Liver (tissue), 8 donors: ENCODE measurements at regions not wholly inside any gene's neighbourhood (a gene's known extent, or its start where the extent isn't known, plus 50 kb on each side); places are given as distances from the start of the nearest gene placed in this dataset.

Experiments used
- DNase-seq: peaks from one replicate; pipeline ENCODE4 v3.0.0-alpha.2; 2017; ENCODE audit warnings: low spot score
- H3K27ac ChIP-seq, 2 donors: one replicate each; pipeline ENCODE4 v1.7.0; 2013; ENCODE audit warnings: inconsistent platforms in 2 of 2, low read length in 2 of 2, control low read depth in 1 of 2, low read depth in 1 of 2, mild to moderate bottlenecking in 1 of 2
- H3K27me3 ChIP-seq, 4 donors: one replicate each; pipeline versions ENCODE4 v1.6.1 to v1.7.0; 2013; ENCODE audit warnings: low read length in 3 of 4, inconsistent platforms in 1 of 4, mild to moderate bottlenecking in 1 of 4, moderate library complexity in 1 of 4; ENCODE audit not compliant: control insufficient read depth in 4 of 4, insufficient read depth in 4 of 4
- H3K36me3 ChIP-seq, 4 donors: one replicate each; pipeline versions ENCODE4 v1.6.1 to v1.7.0; 2013; ENCODE audit warnings: low read length in 3 of 4, mild to moderate bottlenecking in 3 of 4, low read depth in 1 of 4, moderate library complexity in 1 of 4; ENCODE audit not compliant: control insufficient read depth in 4 of 4, insufficient read depth in 3 of 4
- H3K4me1 ChIP-seq, 4 donors: one replicate each; pipeline versions ENCODE4 v1.6.1 to v1.7.0; 2013; ENCODE audit warnings: low read length in 3 of 4, mild to moderate bottlenecking in 3 of 4, moderate library complexity in 1 of 4; ENCODE audit not compliant: control insufficient read depth in 4 of 4, insufficient read depth in 4 of 4
- H3K4me3 ChIP-seq, 3 donors: one replicate each; pipeline versions ENCODE4 v1.6.1 to v1.7.0; 2013; ENCODE audit warnings: low read length in 3 of 3, control low read depth in 1 of 3, low read depth in 1 of 3, mild to moderate bottlenecking in 1 of 3
- H3K9ac ChIP-seq, 2 donors: one replicate each; pipeline ENCODE4 v1.7.0; 2013; ENCODE audit warnings: low read length in 2 of 2, mild to moderate bottlenecking in 2 of 2, moderate library complexity in 2 of 2, control low read depth in 1 of 2, low read depth in 1 of 2
- H3K9me3 ChIP-seq, 4 donors: one replicate each; pipeline versions ENCODE4 v1.6.1 to v1.7.0; 2013; ENCODE audit warnings: low read length in 3 of 4; ENCODE audit not compliant: control insufficient read depth in 4 of 4
- CTCF ChIP-seq: fragments of 150-350 bp; IDR thresholded peaks from 2 replicates; pipeline ENCODE4 v1.5.1; 2017; ENCODE audit warnings: improper control_type of control experiment, low read depth, low read length; ENCODE audit not compliant: missing input control
- EGR1 ChIP-seq, 2 donors: IDR thresholded peaks; 2 replicates each; pipeline ENCODE4 v1.6.1; 2016 to 2018; ENCODE audit warnings: antibody characterized with exemption in 2 of 2, low read depth in 2 of 2
- FOXA1 ChIP-seq: IDR thresholded peaks from 2 replicates; pipeline ENCODE4 v1.6.1; 2016; ENCODE audit warnings: antibody characterized with exemption
- FOXA2 ChIP-seq: IDR thresholded peaks from 2 replicates; pipeline ENCODE4 v1.6.1; 2016; ENCODE audit warnings: antibody characterized with exemption
- GABPA ChIP-seq, 2 donors: IDR thresholded peaks in 1 of 2; conservative IDR thresholded peaks in 1 of 2; 2 replicates each; pipeline ENCODE4 v1.6.1; 2016; ENCODE audit warnings: antibody characterized with exemption in 2 of 2, mild to moderate bottlenecking in 1 of 2, moderate library complexity in 1 of 2
- HNF4A ChIP-seq, 2 donors: conservative IDR thresholded peaks; 2 replicates each; pipeline ENCODE4 v1.6.1; 2016; ENCODE audit warnings: antibody characterized with exemption in 2 of 2, mild to moderate bottlenecking in 2 of 2
- HNF4G ChIP-seq: IDR thresholded peaks from 2 replicates; pipeline ENCODE4 v1.6.1; 2016; ENCODE audit warnings: antibody characterized with exemption
- JUND ChIP-seq, 2 donors: IDR thresholded peaks; 2 replicates each; pipeline ENCODE4 v1.6.1; 2016; ENCODE audit warnings: antibody characterized with exemption in 2 of 2
- MAX ChIP-seq: IDR thresholded peaks from 2 replicates; pipeline ENCODE4 v1.6.1; 2016; ENCODE audit warnings: antibody characterized with exemption
- NR2F2 ChIP-seq: IDR thresholded peaks from 2 replicates; pipeline ENCODE4 v1.6.1; 2016; ENCODE audit warnings: antibody characterized with exemption
- RAD21 ChIP-seq, 2 donors: IDR thresholded peaks; 2 replicates each; pipeline ENCODE4 v1.6.1; 2016; ENCODE audit warnings: antibody characterized with exemption in 2 of 2, mild to moderate bottlenecking in 2 of 2
- RXRA ChIP-seq, 2 donors: IDR thresholded peaks; 2 replicates each; pipeline ENCODE4 v1.6.1; 2017 to 2018; ENCODE audit warnings: antibody characterized with exemption in 2 of 2, mild to moderate bottlenecking in 1 of 2
- SP1 ChIP-seq: IDR thresholded peaks from 2 replicates; pipeline ENCODE4 v1.6.1; 2018; ENCODE audit warnings: antibody characterized with exemption, mild to moderate bottlenecking
- TAF1 ChIP-seq: conservative IDR thresholded peaks from 2 replicates; pipeline ENCODE4 v1.6.1; 2016; ENCODE audit warnings: antibody characterized with exemption, mild to moderate bottlenecking
- YY1 ChIP-seq: IDR thresholded peaks from 2 replicates; pipeline ENCODE4 v1.6.1; 2016; ENCODE audit warnings: antibody characterized with exemption, mild to moderate bottlenecking
- ZBTB33 ChIP-seq: IDR thresholded peaks from 2 replicates; pipeline ENCODE4 v1.6.1; 2016; ENCODE audit warnings: antibody characterized with exemption
- WGBS: extraction: QIAGEN DNeasy Blood & Tissue Kit; methylation state at CpG from one replicate; pipeline ENCODE4 v1.1.7; 2013; 5-methylcytosine and 5-hydroxymethylcytosine counted together
- TF ChIP-seq, protein P1 (sequence below): IDR thresholded peaks from 2 replicates; pipeline ENCODE4 v1.6.1; 2016; ENCODE audit warnings: antibody characterized with exemption, mild to moderate bottlenecking
- TF ChIP-seq, protein P2 (sequence below): IDR thresholded peaks from 2 replicates; pipeline ENCODE4 v1.6.1; 2016; ENCODE audit warnings: antibody characterized with exemption
- donor health status: healthy.
- donor health status: healthy.
- donor health status: healthy.
- donor health status: healthy.
- donor health status: healthy.

DNA sequence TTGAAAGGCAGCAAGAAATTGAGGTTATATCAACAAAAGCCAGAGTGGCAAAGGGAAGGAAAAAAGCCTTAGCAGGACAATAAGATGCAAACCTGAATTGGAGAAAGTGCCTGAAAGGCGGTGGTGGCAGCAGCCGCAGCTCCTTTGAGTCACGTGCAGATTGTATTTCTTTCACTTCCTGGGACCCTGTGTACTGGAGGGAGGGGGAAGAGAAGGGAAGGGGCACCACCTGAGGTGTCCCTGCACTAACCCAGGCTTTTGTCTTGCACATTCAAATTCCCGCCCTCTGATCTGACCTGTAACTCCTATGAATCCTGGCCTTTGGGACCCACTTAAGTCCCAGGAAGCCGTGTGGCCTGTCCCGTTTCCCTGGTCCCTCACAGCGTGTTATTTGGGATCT lies 326.1 kb upstream of the SKOR2 start:
- Histone ChIP-seq H3K36me3 (no peaks in the 10 kb centered on the region), H3K9ac (no peak overlapping the region), H3K4me3 (no peak overlapping the region), H3K27me3 (no peaks in the 10 kb centered on the region), H3K27ac (no peak overlapping the region), H3K9me3 (no peaks in the 10 kb centered on the region), H3K4me1 (no peaks in the 10 kb centered on the region)
- 70% methylated on average over 7 of the region's 7 CpGs for WGBS
- DNase-seq: no peak
- TF ChIP-seq HNF4G (no peak), SP1 (no peak), GABPA (IDR thresholded peaks at IDR 0.05 in 1 of 2, conservative IDR thresholded peaks at IDR 0.05 in 1 of 2) (no peak), JUND (IDR thresholded peaks at IDR 0.05) (no peak), EGR1 (IDR thresholded peaks at IDR 0.05; ENCODE audit: low read depth in 2 of 2) (no peak), TAF1 (no peak), CTCF (no peak), RAD21 (IDR thresholded peaks at IDR 0.05) (no peak)

- H3K27ac ChIP-seq: no peak overlapping the region
- TF ChIP-seq JUND (IDR thresholded peaks at IDR 0.05) (no peak), CTCF (no peak), HNF4G (no peak), EGR1 (IDR thresholded peaks at IDR 0.05; ENCODE audit: low read depth in 2 of 2) (no peak), MAX (no peak), RXRA (IDR thresholded peaks at IDR 0.05) (no peak), FOXA1 (no peak), HNF4A (conservative IDR thresholded peaks at IDR 0.05) (no peak), YY1 (no peak), GABPA (IDR thresholded peaks at IDR 0.05 in 1 of 2, conservative IDR thresholded peaks at IDR 0.05 in 1 of 2) (no peak), FOXA2 (no peak), ZBTB33 (no peak), RAD21 (IDR thresholded peaks at IDR 0.05) (no peak), TAF1 (no peak), NR2F2 (no peak)
- TF ChIP-seq, protein P1, sequence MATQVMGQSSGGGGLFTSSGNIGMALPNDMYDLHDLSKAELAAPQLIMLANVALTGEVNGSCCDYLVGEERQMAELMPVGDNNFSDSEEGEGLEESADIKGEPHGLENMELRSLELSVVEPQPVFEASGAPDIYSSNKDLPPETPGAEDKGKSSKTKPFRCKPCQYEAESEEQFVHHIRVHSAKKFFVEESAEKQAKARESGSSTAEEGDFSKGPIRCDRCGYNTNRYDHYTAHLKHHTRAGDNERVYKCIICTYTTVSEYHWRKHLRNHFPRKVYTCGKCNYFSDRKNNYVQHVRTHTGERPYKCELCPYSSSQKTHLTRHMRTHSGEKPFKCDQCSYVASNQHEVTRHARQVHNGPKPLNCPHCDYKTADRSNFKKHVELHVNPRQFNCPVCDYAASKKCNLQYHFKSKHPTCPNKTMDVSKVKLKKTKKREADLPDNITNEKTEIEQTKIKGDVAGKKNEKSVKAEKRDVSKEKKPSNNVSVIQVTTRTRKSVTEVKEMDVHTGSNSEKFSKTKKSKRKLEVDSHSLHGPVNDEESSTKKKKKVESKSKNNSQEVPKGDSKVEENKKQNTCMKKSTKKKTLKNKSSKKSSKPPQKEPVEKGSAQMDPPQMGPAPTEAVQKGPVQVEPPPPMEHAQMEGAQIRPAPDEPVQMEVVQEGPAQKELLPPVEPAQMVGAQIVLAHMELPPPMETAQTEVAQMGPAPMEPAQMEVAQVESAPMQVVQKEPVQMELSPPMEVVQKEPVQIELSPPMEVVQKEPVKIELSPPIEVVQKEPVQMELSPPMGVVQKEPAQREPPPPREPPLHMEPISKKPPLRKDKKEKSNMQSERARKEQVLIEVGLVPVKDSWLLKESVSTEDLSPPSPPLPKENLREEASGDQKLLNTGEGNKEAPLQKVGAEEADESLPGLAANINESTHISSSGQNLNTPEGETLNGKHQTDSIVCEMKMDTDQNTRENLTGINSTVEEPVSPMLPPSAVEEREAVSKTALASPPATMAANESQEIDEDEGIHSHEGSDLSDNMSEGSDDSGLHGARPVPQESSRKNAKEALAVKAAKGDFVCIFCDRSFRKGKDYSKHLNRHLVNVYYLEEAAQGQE: no peak
- TF ChIP-seq, protein P2, sequence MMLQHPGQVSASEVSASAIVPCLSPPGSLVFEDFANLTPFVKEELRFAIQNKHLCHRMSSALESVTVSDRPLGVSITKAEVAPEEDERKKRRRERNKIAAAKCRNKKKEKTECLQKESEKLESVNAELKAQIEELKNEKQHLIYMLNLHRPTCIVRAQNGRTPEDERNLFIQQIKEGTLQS: no peak
- H3K9me3 ChIP-seq: no peaks in the 10 kb centered on the region
- WGBS: 45% methylated on average over 6 of the region's 6 CpGs
- H3K4me3 ChIP-seq: no peak overlapping the region
- no peaks in the 10 kb centered on the region for H3K4me1 ChIP-seq
- no peak overlapping the region for H3K9ac ChIP-seq
- no peak for DNase-seq
- H3K27me3 ChIP-seq: no peaks in the 10 kb centered on the region
- H3K36me3 ChIP-seq: no peaks in the 10 kb centered on the region
Observed at GRCh38 chr18:47574966-47575365, 323.5 kb upstream of the SKOR2 start.
